Ovary (tissue), 1 donor: ENCODE measurements at regions not wholly inside any gene's neighbourhood (a gene's known extent, or its start where the extent isn't known, plus 50 kb on each side); places are given as distances from the start of the nearest gene placed in this dataset.

ENCODE experiments used
- EP300 ChIP-seq: sonication (generic); formaldehyde crosslinking; IDR thresholded peaks from one replicate; pipeline ENCODE4 v1.6.1; 2017; ENCODE audit warnings: antibody characterized with exemption
- POLR2A ChIP-seq: fragments of 450-650 bp; IDR thresholded peaks from one replicate; pipeline ENCODE4 v1.6.1; 2017; ENCODE audit warnings: antibody characterized with exemption, mild to moderate bottlenecking, moderate library complexity

DNA sequence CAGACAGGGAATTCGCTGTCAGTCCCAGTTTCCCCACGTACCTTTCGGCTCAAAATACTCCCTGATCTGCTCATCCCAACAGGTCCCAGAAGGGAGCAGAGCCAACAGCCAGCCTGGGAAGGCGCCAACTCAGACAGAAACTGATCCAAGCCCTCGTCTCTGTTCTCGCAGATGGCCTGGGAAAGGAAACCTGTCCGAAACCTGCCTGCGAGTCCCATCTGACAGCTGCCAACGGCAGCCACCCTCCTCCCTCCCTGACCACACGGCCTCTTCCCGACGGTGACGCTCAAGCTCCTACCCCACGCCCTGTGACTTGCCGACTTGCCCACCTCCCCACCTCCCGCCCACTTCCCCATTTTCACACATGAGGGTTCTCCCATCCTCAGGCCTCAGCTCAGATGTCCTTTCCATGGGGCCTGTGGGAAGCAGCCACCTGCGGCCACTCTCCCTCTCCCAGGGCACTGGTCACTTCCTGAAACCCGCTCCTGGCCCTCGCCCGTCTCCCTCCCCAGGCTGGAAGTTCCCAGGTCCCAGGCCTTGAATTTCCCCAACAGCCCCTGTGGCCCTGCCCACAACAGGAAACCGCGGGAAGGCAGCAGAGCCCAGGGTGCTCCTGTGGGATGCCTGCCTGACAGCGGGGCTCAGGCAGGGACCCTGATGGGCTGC lies 60.9 kb upstream of the FBRSL1 start:
- no peak for TF ChIP-seq POLR2A
- TF ChIP-seq EP300 = no peak
